ENCODE measurements at regions not wholly inside any gene's neighbourhood (a gene's known extent, or its start where the extent isn't known, plus 50 kb on each side); places are given as distances from the start of the nearest gene placed in this dataset.

GRCh38 chr11:21814169-21814568, 378.7 kb upstream of the ANO5 start:
- peak; percentile 69 for DNase-seq (ENCODE audit: low read depth)
- no peak for TF ChIP-seq CTCF (IDR thresholded peaks at IDR 0.05; ENCODE audit: low read length, missing control alignments)
- no peak overlapping the region for H3K4me3 ChIP-seq (replicated peaks; ENCODE audit: low read depth, low read length)

- no peak for TF ChIP-seq CTCF (IDR thresholded peaks at IDR 0.05; ENCODE audit: low read length, missing control alignments)
- no peak for DNase-seq (ENCODE audit: low read depth)
- H3K4me3 ChIP-seq (replicated peaks; ENCODE audit: low read depth, low read length), result no peak overlapping the region
Observed at GRCh38 chr11:21817696-21818095, 375.2 kb upstream of the ANO5 start.

- TF ChIP-seq CTCF (IDR thresholded peaks at IDR 0.05; ENCODE audit: low read length, missing control alignments), result no peak
- no peak for DNase-seq (ENCODE audit: low read depth)
- no peak overlapping the region for H3K4me3 ChIP-seq (replicated peaks; ENCODE audit: low read depth, low read length)
Observed at GRCh38 chr11:21820176-21820575, 372.7 kb upstream of the ANO5 start.

DNA sequence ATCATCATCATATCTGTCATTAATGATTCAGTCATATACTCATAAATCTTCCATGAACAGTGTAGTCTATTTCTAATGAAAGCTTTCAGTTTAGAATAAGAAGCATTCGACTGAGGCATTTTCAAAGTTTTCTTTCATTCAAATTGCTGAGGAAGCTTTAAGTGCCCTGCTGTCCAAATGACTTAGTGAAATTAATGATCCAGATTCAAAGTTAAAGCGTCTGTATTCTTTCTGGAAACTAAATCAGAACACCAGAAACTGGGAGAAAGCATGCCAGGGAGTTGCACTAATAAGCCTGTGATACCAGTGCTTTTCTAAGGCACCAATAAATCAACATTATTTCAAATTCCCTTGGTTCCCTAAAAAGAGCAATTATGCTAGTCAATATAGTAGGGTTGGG, 367.8 kb upstream of the ANO5 start:
- H3K4me3 ChIP-seq (replicated peaks; ENCODE audit: low read depth, low read length), result no peak overlapping the region
- no peak for DNase-seq (ENCODE audit: low read depth)
- no peak for TF ChIP-seq CTCF (IDR thresholded peaks at IDR 0.05; ENCODE audit: low read length, missing control alignments)

DNA sequence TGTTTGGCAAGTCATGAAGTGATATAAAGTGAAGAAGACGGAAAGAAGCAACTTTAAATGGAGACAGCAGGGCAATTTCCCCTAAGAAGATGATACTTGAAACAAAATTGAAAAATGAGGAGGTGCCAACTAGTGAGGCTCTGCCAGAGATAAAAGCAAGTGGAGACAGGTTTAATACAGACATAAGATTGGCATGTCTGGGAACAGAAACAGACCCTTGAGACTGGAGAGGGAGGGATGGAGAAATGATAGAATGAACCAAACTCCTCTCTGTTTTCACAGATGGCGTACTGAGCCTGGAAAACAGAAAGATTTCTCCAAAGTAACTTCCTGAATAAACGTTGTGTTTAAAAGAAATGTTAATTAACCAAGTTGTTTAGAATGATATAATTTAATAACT, 354.5 kb upstream of the ANO5 start:
- no peak overlapping the region for H3K4me3 ChIP-seq (replicated peaks; ENCODE audit: low read depth, low read length)
- TF ChIP-seq CTCF (IDR thresholded peaks at IDR 0.05; ENCODE audit: low read length, missing control alignments), result no peak
- DNase-seq (ENCODE audit: low read depth), result no peak

- DNase-seq (ENCODE audit: low read depth), result no peak
- no peak for TF ChIP-seq CTCF (IDR thresholded peaks at IDR 0.05; ENCODE audit: low read length, missing control alignments)
- no peak overlapping the region for H3K4me3 ChIP-seq (replicated peaks; ENCODE audit: low read depth, low read length)
Observed at GRCh38 chr11:21839796-21840195, 353.1 kb upstream of the ANO5 start.

GRCh38 chr11:21861314-21861713, 331.6 kb upstream of the ANO5 start:
- no peak for TF ChIP-seq CTCF (IDR thresholded peaks at IDR 0.05; ENCODE audit: low read length, missing control alignments)
- DNase-seq (ENCODE audit: low read depth), result no peak
- H3K4me3 ChIP-seq (replicated peaks; ENCODE audit: low read depth, low read length), result no peak overlapping the region
